H9 (cell line): ENCODE measurements at regions not wholly inside any gene's neighbourhood (a gene's known extent, or its start where the extent isn't known, plus 50 kb on each side); places are given as distances from the start of the nearest gene placed in this dataset.

Source experiments
- DNase-seq: peaks from one replicate; pipeline ENCODE4 v3.0.0-alpha.2; 2017
- H2AFZ ChIP-seq: one replicate; pipeline ENCODE4 v1.6.1; 2013; ENCODE audit warnings: mild to moderate bottlenecking, low read length, control low read depth, moderate library complexity
- H2AK5ac ChIP-seq: 2 replicates; pipeline ENCODE4 v1.6.1; 2013; ENCODE audit warnings: low read length, control low read depth, mixed read lengths; ENCODE audit not compliant: insufficient read length
- H2BK120ac ChIP-seq: one replicate; pipeline ENCODE4 v1.6.1; 2013; ENCODE audit warnings: low read depth, mild to moderate bottlenecking, low read length, control low read depth, inconsistent platforms; ENCODE audit not compliant: poor library complexity, severe bottlenecking
- H2BK12ac ChIP-seq: 2 replicates; pipeline ENCODE4 v1.6.1; 2013; ENCODE audit warnings: low read length, control low read depth, mixed read lengths, low read depth; ENCODE audit not compliant: insufficient read length
- H2BK15ac ChIP-seq: 2 replicates; pipeline ENCODE4 v1.6.1; 2013; ENCODE audit warnings: low read depth, low read length, control low read depth
- H2BK20ac ChIP-seq: one replicate; pipeline ENCODE4 v1.6.1; 2013; ENCODE audit warnings: low read depth, mild to moderate bottlenecking, low read length, control low read depth, inconsistent platforms; ENCODE audit not compliant: poor library complexity, severe bottlenecking
- H2BK5ac ChIP-seq: 2 replicates; pipeline ENCODE4 v1.6.1; 2013; ENCODE audit warnings: low read length, control low read depth, mixed read lengths; ENCODE audit not compliant: insufficient read length
- H3K14ac ChIP-seq: 2 replicates; pipeline ENCODE4 v1.6.1; 2013; ENCODE audit warnings: low read length, control low read depth; ENCODE audit not compliant: insufficient read depth
- H3K18ac ChIP-seq: 2 replicates; pipeline ENCODE4 v1.6.1; 2013; ENCODE audit warnings: low read depth, mild to moderate bottlenecking, mixed read lengths, low read length, control low read depth; ENCODE audit not compliant: insufficient read length
- H3K23ac ChIP-seq: 2 replicates; pipeline ENCODE4 v1.6.1; 2013; ENCODE audit warnings: low read length, control low read depth, mixed read lengths, low read depth; ENCODE audit not compliant: insufficient read length
- H3K23me2 ChIP-seq: 2 replicates; pipeline ENCODE4 v1.6.1; 2013; ENCODE audit warnings: low read depth, mild to moderate bottlenecking, mixed read lengths, low read length, control low read depth; ENCODE audit not compliant: insufficient read length, poor library complexity, severe bottlenecking
- H3K27ac ChIP-seq: 2 replicates; pipeline ENCODE4 v1.5.1; 2013; ENCODE audit warnings: low read length, control low read depth, mixed read lengths, low read depth; ENCODE audit not compliant: insufficient read length
- H3K27me3 ChIP-seq: 2 replicates; pipeline ENCODE4 v1.6.1; 2013; ENCODE audit warnings: low read length, control low read depth, inconsistent platforms; ENCODE audit not compliant: insufficient read depth
- H3K4ac ChIP-seq: 2 replicates; pipeline ENCODE4 v1.6.1; 2013; ENCODE audit warnings: low read depth, mild to moderate bottlenecking, control low read depth, inconsistent platforms, low read length, moderate library complexity
- H3K4me1 ChIP-seq: 2 replicates; pipeline ENCODE4 v1.6.1; 2013; ENCODE audit warnings: low read length, control low read depth, inconsistent platforms; ENCODE audit not compliant: insufficient read depth
- H3K4me2 ChIP-seq: 2 replicates; pipeline ENCODE4 v1.6.1; 2013; ENCODE audit warnings: low read length, control low read depth, mixed read lengths; ENCODE audit not compliant: insufficient read length, insufficient read depth
- H3K56ac ChIP-seq: 2 replicates; pipeline ENCODE4 v1.6.1; 2013; ENCODE audit warnings: low read depth, mild to moderate bottlenecking, mixed read lengths, low read length, control low read depth; ENCODE audit not compliant: insufficient read length
- H3K79me1 ChIP-seq: 2 replicates; pipeline ENCODE4 v1.6.1; 2013; ENCODE audit warnings: low read depth, mild to moderate bottlenecking, moderate library complexity, low read length, control low read depth, inconsistent platforms; ENCODE audit not compliant: insufficient read depth, poor library complexity, severe bottlenecking
- H3K79me2 ChIP-seq: 2 replicates; pipeline ENCODE4 v1.6.1; 2013; ENCODE audit warnings: low read length, control low read depth, inconsistent platforms; ENCODE audit not compliant: insufficient read depth
- H3K9ac ChIP-seq: 2 replicates; pipeline ENCODE4 v1.6.1; 2013; ENCODE audit warnings: low read length, control low read depth, mixed read lengths; ENCODE audit not compliant: insufficient read length; ENCODE audit errors: extremely low read depth
- H3K9me3 ChIP-seq: one replicate; pipeline ENCODE4 v1.6.1; 2013; ENCODE audit warnings: low read depth, low read length, inconsistent platforms; ENCODE audit not compliant: control insufficient read depth
- H3T11ph ChIP-seq: one replicate; pipeline ENCODE4 v1.6.1; 2013; ENCODE audit warnings: mild to moderate bottlenecking, low read length, control low read depth, inconsistent platforms
- H4K20me1 ChIP-seq: one replicate; pipeline ENCODE4 v1.6.1; 2013; ENCODE audit not compliant: control insufficient read depth, insufficient read length, insufficient read depth
- H4K5ac ChIP-seq: 2 replicates; pipeline ENCODE4 v1.6.1; 2013; ENCODE audit warnings: low read depth, mild to moderate bottlenecking, mixed read lengths, low read length, control low read depth; ENCODE audit not compliant: insufficient read length
- H4K8ac ChIP-seq: replicated peaks from 2 replicates; pipeline ENCODE4 v1.6.1; 2013; ENCODE audit warnings: low read length, control low read depth, mixed read lengths, low read depth; ENCODE audit not compliant: insufficient read length
- H4K91ac ChIP-seq: 2 replicates; pipeline ENCODE4 v1.6.1; 2013; ENCODE audit warnings: low read depth, mild to moderate bottlenecking, moderate library complexity, mixed read lengths, low read length, control low read depth; ENCODE audit not compliant: insufficient read length
- H3K27ac Mint-ChIP-seq, 3 experiments: 2 replicates in 2 of 3; 3 replicates in 1 of 3; pipeline ENCODE4 v1.8.0; 2020 to 2021; ENCODE audit warnings: mixed read lengths in 3 of 3, mild to moderate bottlenecking in 1 of 3, moderate library complexity in 1 of 3
- H3K27me3 Mint-ChIP-seq: 2 replicates; pipeline ENCODE4 v1.8.0; 2021; ENCODE audit warnings: low read depth, mild to moderate bottlenecking, moderate library complexity, mixed read lengths
- H3K36me3 Mint-ChIP-seq, 3 experiments: 2 replicates in 2 of 3; 3 replicates in 1 of 3; pipeline ENCODE4 v1.8.0; 2020 to 2021; ENCODE audit warnings: low read depth in 3 of 3, mixed read lengths in 3 of 3; ENCODE audit not compliant: insufficient read depth in 1 of 3
- H3K4me1 Mint-ChIP-seq, 2 experiments: 2 replicates each; pipeline ENCODE4 v1.8.0; 2020; ENCODE audit warnings: mixed read lengths in 2 of 2
- H3K4me3 Mint-ChIP-seq, 2 experiments: 2 replicates in 1 of 2; 3 replicates in 1 of 2; pipeline ENCODE4 v1.8.0; 2020 to 2021; ENCODE audit warnings: mild to moderate bottlenecking in 2 of 2, mixed read lengths in 2 of 2, moderate library complexity in 1 of 2
- H3K9me3 Mint-ChIP-seq, 2 experiments: 2 replicates in 1 of 2; 3 replicates in 1 of 2; pipeline ENCODE4 v1.8.0; 2020; ENCODE audit warnings: mild to moderate bottlenecking in 2 of 2, mixed read lengths in 2 of 2, moderate library complexity in 1 of 2
- CTCF ChIP-seq: fragments of 200-600 bp; sonication (generic); conservative IDR thresholded peaks from 3 replicates; pipeline ENCODE4 v1.8.0; 2021; ENCODE audit warnings: antibody characterized with exemption, mild to moderate bottlenecking
- WGBS: extraction: QIAGEN DNeasy Blood & Tissue Kit; methylation state at CpG from one replicate; pipeline ENCODE4 v1.1.7; 2013; ENCODE audit warnings: missing lambda C conversion rate, low lambda C conversion rate, mixed read lengths; ENCODE audit not compliant: insufficient read length; ENCODE audit errors: extremely low coverage; 5-methylcytosine and 5-hydroxymethylcytosine counted together

DNA sequence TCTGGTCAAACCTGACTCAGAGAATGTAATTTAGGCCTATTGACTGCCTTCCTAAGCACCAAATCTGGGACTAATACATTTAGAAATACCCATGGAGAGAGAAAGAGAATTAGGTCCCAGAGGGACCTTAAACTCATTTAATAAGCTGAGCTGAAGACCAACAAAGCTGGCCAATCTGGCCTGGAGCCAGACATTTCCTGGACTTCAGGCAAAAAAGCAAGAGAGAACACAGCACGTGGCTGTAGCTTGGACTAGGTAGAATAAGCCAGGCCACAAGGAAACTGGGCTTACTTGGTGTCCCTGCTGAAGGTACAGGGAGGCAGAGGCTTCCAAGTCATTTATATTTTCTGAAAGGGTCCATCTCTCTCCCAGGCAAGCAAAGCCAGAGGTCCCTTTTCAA is 88.1 kb downstream of the RTP4 start:
- Histone ChIP-seq H2BK20ac (no peak overlapping the region), H4K5ac (no peak overlapping the region), H3K23me2 (no peaks in the 10 kb centered on the region), H2AFZ (no peak overlapping the region), H4K91ac (no peak overlapping the region), H3K27ac (no peak overlapping the region), H3K14ac (no peak overlapping the region), H2BK12ac (no peak overlapping the region), H3K18ac (no peak overlapping the region), H3K4ac (no peak overlapping the region), H3K27me3 (no peaks in the 10 kb centered on the region), H2BK5ac (no peak overlapping the region), H3K9me3 (no peaks in the 10 kb centered on the region), H3T11ph (no peak overlapping the region), H2AK5ac (no peak overlapping the region), H4K8ac (no peak overlapping the region), H4K20me1 (no peaks in the 10 kb centered on the region), H2BK120ac (no peak overlapping the region), H3K9ac (no peak overlapping the region), H3K56ac (no peak overlapping the region), H3K79me2 (no peaks in the 10 kb centered on the region), H3K23ac (no peak overlapping the region), H2BK15ac (no peak overlapping the region), H3K4me1 (peaks cover 2% of the 10 kb centered on the region; the same call in 1 of the 2 replicates), H3K4me2 (no peak overlapping the region), H3K79me1 (no peaks in the 10 kb centered on the region)
- Mint-ChIP-seq H3K27ac (no peak overlapping the region; a peak in 1 of 7 replicates), H3K4me3 (no peak overlapping the region), H3K36me3 (peaks cover 8 to 13% (median 9%) of the 10 kb centered on the region in 3 experiments; a peak in 6 of 7 replicates), H3K4me1 (peaks cover 23 to 30% of the 10 kb centered on the region in 2 experiments), H3K27me3 (no peaks in the 10 kb centered on the region; the same call in 1 of the 2 replicates), H3K9me3 (peaks cover 8 to 15% of the 10 kb centered on the region in 2 experiments)
- DNase-seq, result no peak
- TF ChIP-seq CTCF, result no peak
- WGBS, result no CpG with 5 or more reads among the region's 1 CpG
